ENCODE measurements at regions not wholly inside any gene's neighbourhood (a gene's known extent, or its start where the extent isn't known, plus 50 kb on each side); places are given as distances from the start of the nearest gene placed in this dataset.

DNA sequence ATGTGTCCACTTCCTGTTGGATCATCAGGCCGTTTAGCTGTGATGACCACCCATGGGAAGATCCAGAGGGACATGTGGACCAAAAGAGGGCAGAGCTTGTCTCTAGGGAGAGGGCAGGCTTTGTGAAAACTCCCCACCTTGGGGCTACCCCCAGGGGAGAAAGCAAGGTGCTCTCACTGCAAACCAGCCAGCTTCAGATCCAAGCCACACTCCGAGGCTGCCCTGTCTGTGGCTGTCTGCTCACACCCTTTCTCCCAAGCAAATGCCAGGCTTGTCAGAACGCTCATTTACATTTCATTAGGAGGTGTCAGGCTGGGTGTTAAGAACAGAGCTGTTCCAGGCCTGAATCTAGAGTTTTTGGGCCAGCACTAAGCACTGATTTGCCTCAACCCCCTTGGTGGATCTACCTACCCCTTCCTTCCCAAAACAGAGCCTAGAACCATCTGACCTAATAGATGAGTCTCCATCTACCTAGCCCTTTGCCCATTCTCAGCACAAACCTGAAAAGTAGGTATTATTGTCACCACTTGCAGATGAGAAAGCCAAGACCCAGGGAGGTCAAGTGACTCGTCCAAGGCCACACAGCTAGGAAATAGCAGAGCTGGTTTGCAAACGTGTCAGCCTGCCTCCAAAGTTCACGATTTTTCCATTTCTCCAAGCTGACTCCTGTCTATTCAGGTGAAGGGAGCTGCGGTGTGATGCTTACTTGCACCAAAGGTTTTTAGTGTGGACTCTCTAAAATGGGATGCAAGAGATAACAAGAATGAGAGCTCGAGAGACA is 130.9 kb downstream of the EMX2 start:
- Histone ChIP-seq H3K4me3 (no peak overlapping the region), H3K27me3 (no peaks in the 10 kb centered on the region), H3K4me1 (no peaks in the 10 kb centered on the region), H3K27ac (no peak overlapping the region), H3K9me3 (no peaks in the 10 kb centered on the region), H3K36me3 (no peaks in the 10 kb centered on the region), H3K9ac (ENCODE audit: low read depth in 2 of 2, low read length in 2 of 2) (no peak overlapping the region)
- intact Hi-C loops (cut with DNase I) = no loop called here
- TF ChIP-seq CTCF (IDR thresholded peaks at IDR 0.05) = no peak
- DNase-seq = no peak

DNA sequence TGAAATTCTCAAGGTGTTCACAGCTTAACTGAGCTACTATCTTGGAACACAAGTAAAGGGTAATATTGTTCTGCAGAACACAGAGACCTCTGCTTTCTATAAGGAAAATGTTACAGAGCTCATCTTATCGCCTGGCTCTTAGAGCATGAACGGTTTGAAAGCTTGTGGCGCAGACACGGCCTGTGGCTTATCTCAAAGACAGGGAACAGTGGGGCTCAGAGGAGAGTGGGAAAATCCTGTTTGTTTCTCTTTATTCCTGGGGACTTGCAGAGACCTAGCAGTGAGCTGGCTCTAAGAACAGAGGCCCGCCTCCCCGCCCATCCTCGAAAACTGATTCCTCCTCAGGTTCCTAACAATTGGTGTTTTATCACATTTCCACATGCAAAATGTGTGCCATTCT is 131.7 kb downstream of the EMX2 start:
- Histone ChIP-seq H3K9ac (ENCODE audit: low read depth in 2 of 2, low read length in 2 of 2) (no peak overlapping the region), H3K36me3 (no peaks in the 10 kb centered on the region), H3K9me3 (no peaks in the 10 kb centered on the region), H3K4me1 (no peaks in the 10 kb centered on the region), H3K27ac (no peak overlapping the region), H3K4me3 (no peak overlapping the region), H3K27me3 (no peaks in the 10 kb centered on the region)
- intact Hi-C loops (cut with DNase I) = no loop called here
- TF ChIP-seq CTCF (IDR thresholded peaks at IDR 0.05) = no peak
- no peak for DNase-seq

DNA sequence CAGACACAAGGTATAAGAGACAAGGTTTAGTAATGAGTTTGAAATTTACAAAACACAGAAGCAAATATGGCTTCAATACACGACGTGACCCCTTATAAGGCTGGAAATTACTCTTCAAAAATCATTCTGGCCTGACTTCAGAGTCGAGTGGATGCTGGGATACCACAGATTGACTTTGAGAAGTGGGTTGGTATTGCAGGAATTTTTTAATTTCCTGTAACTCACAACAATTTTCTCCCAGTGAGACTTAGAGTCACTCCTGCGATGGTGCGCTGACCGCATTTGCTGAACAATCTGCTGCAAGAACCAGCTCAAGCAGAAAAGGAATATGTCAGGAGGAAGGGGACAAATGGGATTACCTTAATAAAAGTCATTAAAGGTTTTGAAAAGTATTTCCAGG is 132.1 kb downstream of the EMX2 start:
- no peak for TF ChIP-seq CTCF (IDR thresholded peaks at IDR 0.05)
- DNase-seq = no peak
- intact Hi-C loops (cut with DNase I) = no loop called here
- no peak overlapping the region for H3K9ac ChIP-seq (ENCODE audit: low read depth in 2 of 2, low read length in 2 of 2)
- no peak overlapping the region for H3K27ac ChIP-seq
- H3K9me3 ChIP-seq = no peaks in the 10 kb centered on the region
- no peaks in the 10 kb centered on the region for H3K4me1 ChIP-seq
- no peak overlapping the region for H3K4me3 ChIP-seq
- no peaks in the 10 kb centered on the region for H3K36me3 ChIP-seq
- no peaks in the 10 kb centered on the region for H3K27me3 ChIP-seq

DNA sequence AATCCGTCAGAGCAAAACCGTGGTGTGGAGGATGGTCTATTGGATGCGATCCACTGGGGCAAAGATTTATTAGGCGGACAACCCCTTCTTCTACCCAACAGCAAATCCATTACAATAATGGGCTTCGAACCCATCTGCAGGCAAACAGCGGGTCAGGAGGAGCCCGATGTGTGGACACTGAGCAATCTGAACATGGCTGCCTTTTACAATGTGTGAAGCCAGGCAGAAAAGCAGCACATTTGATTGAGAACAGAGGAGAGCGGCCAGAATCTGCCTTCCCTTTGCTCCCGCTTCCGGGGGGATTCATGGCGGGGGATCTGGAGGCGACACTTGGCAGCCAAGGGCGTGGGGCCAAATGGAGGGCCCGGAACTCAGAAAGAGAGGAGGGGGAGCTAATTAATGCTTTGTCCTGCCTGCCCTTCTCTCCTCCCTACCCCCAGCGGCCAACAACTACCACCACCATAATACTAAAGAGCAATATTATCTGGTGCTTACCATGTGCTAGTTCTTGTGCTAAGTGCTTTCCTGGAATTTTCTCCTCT is 133.0 kb downstream of the EMX2 start:
- TF ChIP-seq CTCF (IDR thresholded peaks at IDR 0.05) = no peak
- no peaks in the 10 kb centered on the region for H3K27me3 ChIP-seq
- no peak for DNase-seq
- no peak overlapping the region for H3K4me3 ChIP-seq
- H3K36me3 ChIP-seq = no peaks in the 10 kb centered on the region
- no peaks in the 10 kb centered on the region for H3K4me1 ChIP-seq
- H3K27ac ChIP-seq = no peak overlapping the region
- intact Hi-C loops (cut with DNase I) = no loop called here
- no peak overlapping the region for H3K9ac ChIP-seq (ENCODE audit: low read depth in 2 of 2, low read length in 2 of 2)
- no peaks in the 10 kb centered on the region for H3K9me3 ChIP-seq

GRCh38 chr10:117677239-117677638 is 134.7 kb downstream of the EMX2 start:
- DNase-seq = no peak
- Histone ChIP-seq H3K4me1 (no peaks in the 10 kb centered on the region), H3K27me3 (no peaks in the 10 kb centered on the region), H3K36me3 (no peaks in the 10 kb centered on the region), H3K9me3 (no peaks in the 10 kb centered on the region), H3K4me3 (no peak overlapping the region), H3K27ac (no peak overlapping the region), H3K9ac (ENCODE audit: low read depth in 2 of 2, low read length in 2 of 2) (no peak overlapping the region)
- intact Hi-C loops (cut with DNase I) = no loop called here
- no peak for TF ChIP-seq CTCF (IDR thresholded peaks at IDR 0.05)

Measured in colonic mucosa (tissue), 4 donors.